ENCODE measurements at regions not wholly inside any gene's neighbourhood (a gene's known extent, or its start where the extent isn't known, plus 50 kb on each side); places are given as distances from the start of the nearest gene placed in this dataset.
"Not testable (repeated sequence)": the region's sequence is repeated elsewhere in the genome, so short reads cannot be mapped to it uniquely, and the experiment has no call there.

DNA sequence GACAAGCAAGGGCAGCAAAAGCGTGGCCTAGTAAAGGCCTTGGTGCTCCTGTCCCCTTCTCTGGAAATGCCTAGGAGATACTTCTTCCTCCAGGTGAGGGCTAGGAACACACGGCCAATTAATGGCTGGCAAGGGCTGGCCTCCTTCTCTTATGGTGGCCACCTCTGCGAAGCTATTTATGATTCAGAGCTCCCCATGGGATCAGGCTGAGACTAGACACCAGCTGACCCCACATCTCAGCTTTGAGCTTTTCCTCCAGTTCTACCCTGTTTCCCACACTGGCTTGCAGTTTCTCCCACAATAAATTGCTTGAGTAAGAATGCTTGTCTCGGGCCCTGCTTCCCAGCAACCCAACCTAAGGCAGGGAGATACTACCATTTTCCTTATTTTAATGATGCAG is 53.7 kb downstream of the CAMK2N1 start:
- DNase-seq: no peak

GRCh38 chr1:20431176-20431460 is 54.9 kb downstream of the CAMK2N1 start:
- DNase-seq: no peak

DNA sequence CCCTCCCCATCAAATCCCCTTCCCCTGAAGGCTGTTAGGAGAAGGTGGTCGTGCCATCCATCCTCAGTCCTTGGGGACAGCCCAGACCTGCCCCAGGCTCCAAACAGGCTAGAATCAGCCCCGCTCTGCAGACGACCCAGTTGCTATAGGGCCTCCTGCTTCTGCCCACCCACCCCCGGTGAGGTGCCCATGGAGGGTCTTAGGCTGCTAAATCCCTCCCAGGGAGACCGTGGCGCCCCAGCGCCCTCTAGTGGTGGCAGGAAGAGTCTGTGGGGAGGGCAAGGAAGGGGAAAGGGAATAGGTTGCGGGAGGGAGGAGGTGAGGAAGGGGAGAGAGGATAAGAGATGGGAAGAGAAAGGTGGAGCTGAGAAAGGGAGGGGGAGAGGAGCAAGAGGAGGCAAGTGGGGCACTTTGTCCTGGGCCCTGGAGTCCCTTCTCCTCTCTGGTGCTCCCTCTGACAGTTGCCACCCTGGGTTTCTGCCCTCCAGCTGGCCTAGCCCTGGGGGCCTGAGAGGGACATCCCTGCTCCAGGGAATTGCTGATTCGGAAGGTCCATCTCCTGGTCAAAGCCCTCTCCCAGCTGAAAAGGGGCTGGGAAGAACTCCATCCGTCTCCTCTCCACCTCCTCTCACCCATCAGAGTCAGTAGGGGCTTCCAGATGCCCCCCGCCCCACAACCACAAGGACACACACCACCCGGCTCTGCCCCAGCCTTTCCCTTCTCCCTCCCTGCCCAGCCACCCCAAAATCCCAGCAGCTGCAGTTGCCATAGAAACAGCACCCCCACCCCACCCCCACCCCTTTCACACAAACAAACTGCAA is 55.4 kb downstream of the CAMK2N1 start:
- no peak for DNase-seq

- no peak for DNase-seq
Measured at GRCh38 chr1:20429296-20429695, 56.7 kb downstream of the CAMK2N1 start.

- DNase-seq: no peak
Measured at GRCh38 chr1:20428841-20429240, 57.2 kb downstream of the CAMK2N1 start.

GRCh38 chr1:20426923-20427322 is 59.1 kb downstream of the CAMK2N1 start:
- no peak for DNase-seq

DNA sequence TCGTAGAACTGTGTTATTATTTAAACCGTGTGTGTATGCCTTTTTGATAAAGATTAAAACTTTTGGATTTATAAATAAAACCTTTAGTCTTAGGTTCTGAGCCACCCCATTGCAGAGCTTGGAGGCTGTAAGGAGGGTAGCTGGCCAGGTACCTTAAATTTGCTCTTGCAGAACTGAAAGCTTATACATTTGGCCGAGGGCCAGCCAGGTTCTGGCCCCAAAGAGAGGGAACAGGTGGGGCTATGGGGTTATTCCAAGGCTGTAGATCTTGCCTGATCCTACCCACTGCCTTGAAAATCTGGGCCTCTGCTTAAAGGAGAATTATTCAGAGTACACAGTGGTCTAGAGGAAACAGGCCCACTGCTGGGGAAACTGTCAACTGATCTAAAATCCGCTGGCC is 59.6 kb downstream of the CAMK2N1 start:
- no peak for DNase-seq

DNA sequence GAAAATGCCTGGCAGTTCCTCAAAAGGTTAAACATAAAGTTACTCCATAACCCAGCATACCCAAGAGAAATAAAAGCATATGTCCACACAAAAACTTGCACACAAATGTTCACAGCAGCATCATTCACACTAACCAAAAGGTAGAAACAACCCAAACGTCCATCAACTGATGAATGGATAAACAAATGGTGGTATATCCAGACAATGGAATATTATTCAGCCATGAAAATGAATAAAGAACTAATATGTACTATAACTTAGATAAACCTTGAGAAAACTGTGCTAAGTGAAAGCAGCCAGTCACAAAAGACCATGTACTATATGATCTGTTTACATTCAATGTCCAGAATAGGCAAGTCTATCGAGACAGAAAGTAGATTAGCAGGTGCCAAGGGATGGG is 60.4 kb downstream of the CAMK2N1 start:
- DNase-seq: no peak

- no peak for DNase-seq
Measured at GRCh38 chr1:20423169-20423795, 62.7 kb downstream of the CAMK2N1 start.

DNA sequence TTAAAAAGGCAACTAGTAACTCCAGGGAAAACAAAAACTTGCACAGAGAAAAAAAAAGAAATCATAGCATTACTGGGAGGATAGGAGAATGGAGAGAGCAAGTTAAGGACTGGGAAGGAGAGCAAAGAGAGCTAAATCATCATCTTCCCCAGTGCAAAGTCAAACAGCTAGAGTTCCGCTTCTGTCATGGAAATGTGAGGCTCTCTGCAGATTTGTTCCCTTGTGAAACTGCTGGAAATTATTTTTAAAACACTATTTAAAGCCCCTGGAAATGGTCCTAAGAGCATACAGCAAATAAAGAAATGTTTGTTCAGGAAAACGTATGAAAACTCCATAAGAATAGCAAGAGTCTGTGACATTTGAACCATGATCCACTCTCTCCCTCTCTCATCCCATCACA is 64.6 kb downstream of the CAMK2N1 start:
- no peak for DNase-seq

DNA sequence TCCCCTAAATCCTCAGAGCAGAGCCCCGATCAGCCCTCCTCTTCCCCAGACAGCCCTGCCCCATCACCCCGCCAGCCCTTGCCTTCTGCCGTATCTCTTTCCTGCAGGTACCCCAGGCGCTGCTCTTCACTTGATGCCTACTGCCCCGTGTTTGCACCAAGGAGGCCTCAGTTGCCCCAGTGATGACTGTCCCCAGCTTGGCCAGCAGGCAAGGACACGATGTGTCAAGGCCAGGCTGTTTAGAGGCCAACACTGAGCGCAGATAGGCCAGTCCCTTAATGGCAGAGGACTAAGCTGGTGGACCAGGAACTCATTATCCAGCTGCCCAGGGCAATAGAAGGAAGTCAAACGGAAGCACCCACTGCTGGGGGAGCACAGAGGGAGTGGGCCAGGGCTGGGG is 68.4 kb downstream of the CAMK2N1 start:
- no peak for DNase-seq

DNA sequence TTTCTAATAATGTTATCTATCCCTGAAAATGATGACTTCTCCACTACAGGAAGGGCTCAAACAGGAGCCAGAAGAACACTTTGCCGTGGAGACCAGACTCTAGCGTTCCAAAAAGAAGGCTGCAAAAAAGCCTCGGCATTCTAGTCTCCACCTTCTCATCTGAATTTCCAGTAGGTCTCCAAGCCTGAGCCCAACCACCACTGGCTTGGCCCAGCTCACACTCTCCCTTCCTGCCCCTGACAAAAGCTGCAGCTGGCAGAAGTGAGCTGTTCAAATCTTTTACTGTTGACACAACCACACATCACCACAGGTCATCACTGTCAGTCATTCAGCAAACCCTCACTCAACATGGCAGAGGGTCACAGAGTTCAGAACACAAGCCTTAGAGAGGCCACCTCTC is 69.3 kb downstream of the CAMK2N1 start:
- DNase-seq: no peak

GRCh38 chr1:20413776-20414140 is 72.3 kb downstream of the CAMK2N1 start:
- DNase-seq: no peak

- peak; percentile 15 for DNase-seq
Measured at GRCh38 chr1:20413136-20413775, 72.8 kb downstream of the CAMK2N1 start.

DNA sequence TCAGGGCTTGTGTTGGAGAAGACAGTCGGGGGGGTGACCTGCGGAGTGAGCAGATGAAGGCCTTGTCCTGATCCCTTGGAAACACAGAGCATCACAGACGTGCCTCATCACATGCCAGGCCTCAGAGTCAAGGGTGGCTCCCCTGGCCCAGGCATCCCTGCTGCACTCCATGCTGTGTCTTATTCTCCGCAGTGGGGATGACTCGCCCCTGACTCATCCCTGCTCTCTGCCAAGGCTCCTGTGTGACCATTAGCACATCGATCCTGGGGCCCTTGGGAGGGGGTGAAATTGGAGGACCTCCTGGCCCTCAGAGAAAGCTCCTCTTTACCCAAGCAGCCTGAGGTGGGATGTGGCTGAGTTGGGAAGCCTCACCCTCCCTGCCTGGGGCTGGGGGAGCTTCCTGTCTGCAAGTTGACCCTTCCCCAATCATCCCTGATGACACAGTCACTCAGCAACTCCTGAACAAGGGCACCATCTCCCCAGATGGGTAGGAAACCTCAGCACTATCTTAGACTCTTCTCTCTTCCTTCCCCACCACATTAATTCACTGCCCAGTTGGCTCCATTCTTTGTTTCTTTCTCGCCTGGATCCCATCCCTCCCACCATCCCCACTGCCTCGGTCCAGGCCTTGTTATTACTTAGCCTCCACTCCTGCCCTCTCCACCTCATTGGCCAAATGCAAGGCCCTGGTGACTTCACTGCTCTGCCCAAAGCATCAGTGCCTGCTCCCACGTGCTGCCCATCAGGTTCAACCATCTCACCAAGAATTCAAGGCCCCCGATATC is 74.6 kb downstream of the CAMK2N1 start:
- peak; percentile 48 for DNase-seq

GRCh38 chr1:20410503-20410902 is 75.5 kb downstream of the CAMK2N1 start:
- no peak for DNase-seq

DNA sequence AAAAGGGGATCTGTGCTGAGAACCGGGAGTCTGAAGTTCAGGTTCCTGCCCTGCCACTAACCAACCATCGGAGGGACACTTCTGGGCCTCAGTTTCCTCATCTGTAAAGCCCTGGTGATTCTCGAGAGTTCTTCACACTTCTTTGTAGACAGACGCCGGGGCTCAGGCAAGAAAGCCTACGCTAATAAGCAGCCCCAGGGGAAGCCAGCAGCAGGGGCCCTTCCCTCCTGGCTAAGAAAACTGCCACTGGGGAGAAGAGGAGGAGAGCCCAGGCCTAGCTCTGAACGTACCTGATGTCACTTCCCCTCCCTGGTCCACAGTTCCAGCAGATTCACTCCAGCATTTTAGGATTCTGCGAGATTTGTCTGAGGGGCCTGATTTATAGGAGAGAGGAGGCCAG is 76.0 kb downstream of the CAMK2N1 start:
- DNase-seq: no peak

GRCh38 chr1:20409012-20409411 is 77.0 kb downstream of the CAMK2N1 start:
- DNase-seq: no peak

GRCh38 chr1:20408133-20408650 is 77.8 kb downstream of the CAMK2N1 start:
- not testable (repeated sequence) for DNase-seq

- no peak for DNase-seq
Measured at GRCh38 chr1:20405893-20406604, 80.0 kb downstream of the CAMK2N1 start.

DNA sequence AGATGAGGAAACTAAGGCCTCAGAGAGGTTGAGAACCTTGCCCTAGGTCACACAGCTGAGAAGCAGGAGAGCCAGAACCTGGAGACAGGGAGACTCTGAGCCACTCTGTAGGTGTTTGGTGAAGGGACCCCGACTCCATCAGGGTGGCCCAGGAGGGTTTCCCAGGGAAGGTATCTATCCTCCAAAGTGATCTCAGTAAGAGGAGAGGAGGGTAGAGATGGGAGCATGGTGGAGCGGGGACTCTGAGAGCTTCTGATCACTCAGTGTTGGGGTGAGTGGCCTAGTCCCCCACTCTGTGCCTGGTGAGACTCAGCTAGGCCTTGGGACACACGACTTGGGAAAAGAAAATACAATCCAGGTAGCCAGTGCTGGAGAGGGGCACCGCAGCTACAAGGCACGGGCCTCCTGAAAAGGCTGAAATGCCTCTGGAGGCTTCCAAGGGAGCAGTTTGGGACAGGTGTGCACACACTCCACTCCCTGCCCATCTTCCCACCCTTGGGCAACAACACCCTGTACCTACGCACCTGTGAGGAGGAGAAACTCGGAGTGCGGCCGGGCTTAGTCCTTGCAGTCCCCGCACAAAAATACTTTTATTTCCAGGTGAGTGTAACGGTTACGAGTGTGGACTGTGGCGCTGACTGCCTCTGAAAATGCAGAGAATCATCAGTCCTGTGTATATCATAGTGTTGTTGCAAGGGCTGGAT is 80.8 kb downstream of the CAMK2N1 start:
- DNase-seq: no peak

All from NCI-H446 treated with DMSO at 0.1 percent for 48 hours (cell line).